SK-N-MC (cell line): ENCODE measurements at regions not wholly inside any gene's neighbourhood (a gene's known extent, or its start where the extent isn't known, plus 50 kb on each side); places are given as distances from the start of the nearest gene placed in this dataset.
"Not testable (repeated sequence)": the region's sequence is repeated elsewhere in the genome, so short reads cannot be mapped to it uniquely, and the experiment has no call there.

Source experiments
- DNase-seq: peaks from one replicate; pipeline ENCODE4 v3.0.0-alpha.2; 2011; ENCODE audit warnings: low read depth, low spot score
- H3K27ac ChIP-seq: fragments of 200-600 bp; sonication (generic); 2 replicates; pipeline ENCODE4 v1.5.1; 2016; ENCODE audit warnings: mixed run types
- H3K36me3 ChIP-seq: fragments of 200-600 bp; sonication (generic); 2 replicates; pipeline ENCODE4 v1.6.1; 2017; ENCODE audit warnings: antibody characterized with exemption, low read length, mixed read lengths; ENCODE audit not compliant: insufficient read depth
- H3K4me3 ChIP-seq: fragments of 200-600 bp; sonication (generic); 2 replicates; pipeline ENCODE4 v1.5.1; 2016
- H3K9ac ChIP-seq: fragments of 200-600 bp; sonication (generic); 2 replicates; pipeline ENCODE4 v1.8.0; 2017; ENCODE audit warnings: mixed run types, mixed read lengths; ENCODE audit not compliant: insufficient read length
- H3K9me3 ChIP-seq: fragments of 200-600 bp; sonication (generic); 2 replicates; pipeline ENCODE4 v1.6.1; 2017; ENCODE audit warnings: low read depth, mild to moderate bottlenecking, antibody characterized with exemption, low read length, moderate library complexity, mixed read lengths
- EZH2 ChIP-seq: fragments of 200-600 bp; sonication (generic); IDR thresholded peaks from one replicate; pipeline ENCODE4 v1.6.1; 2017; ENCODE audit warnings: antibody characterized with exemption
- FOXP2 ChIP-seq: optimal IDR thresholded peaks from 2 replicates; pipeline ENCODE3; 2011; ENCODE audit warnings: mild to moderate bottlenecking, moderate library complexity; ENCODE audit not compliant: insufficient read depth; ENCODE audit errors: extremely low read length, control extremely low read depth
- POLR2AphosphoS5 ChIP-seq: IDR thresholded peaks from 2 replicates; pipeline ENCODE4 v1.6.1; 2012; ENCODE audit warnings: mild to moderate bottlenecking, low read depth, low read length, borderline replicate concordance

DNA sequence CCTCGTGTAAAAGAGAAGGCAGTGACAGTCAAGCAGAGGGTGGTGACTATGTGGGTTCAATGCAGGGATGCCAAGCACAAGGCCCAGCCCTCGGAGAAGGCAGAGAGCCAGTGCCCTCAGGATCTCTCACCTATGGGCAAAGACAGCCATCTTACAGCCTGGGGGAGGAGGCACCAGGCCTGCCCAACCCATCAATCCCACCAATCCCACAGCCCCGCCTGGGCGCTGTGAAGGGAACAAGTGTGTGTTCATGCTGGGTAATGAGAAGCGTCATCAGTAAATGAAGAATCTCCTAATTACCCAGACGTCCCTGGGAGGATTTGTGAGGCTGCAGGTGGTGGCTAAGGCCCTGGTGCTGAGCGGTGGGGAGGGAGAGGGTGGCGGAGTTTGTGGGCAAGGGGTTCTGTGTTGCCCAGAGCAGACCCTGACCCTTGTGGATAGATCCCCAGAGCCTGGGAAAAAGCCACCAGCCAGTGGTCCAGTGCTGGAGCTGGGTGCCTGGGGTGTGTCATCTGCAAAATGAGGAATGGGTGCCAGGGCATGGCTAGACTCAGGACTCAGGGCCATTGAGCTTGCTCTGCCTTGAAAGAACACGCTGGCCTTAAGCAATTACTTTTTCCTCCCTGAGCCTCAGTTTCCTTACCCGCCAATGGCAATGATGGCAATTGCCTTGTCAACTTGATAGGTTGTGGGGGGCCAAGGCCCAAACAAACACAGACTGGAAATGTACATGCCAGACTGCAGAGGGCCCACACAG lies 128.1 kb upstream of the UNC5B start:
- Histone ChIP-seq H3K27ac (no peak overlapping the region), H3K4me3 (no peak overlapping the region), H3K9ac (no peak overlapping the region), H3K9me3 (no peaks in the 10 kb centered on the region), H3K36me3 (no peaks in the 10 kb centered on the region)
- no peak for DNase-seq
- TF ChIP-seq POLR2AphosphoS5, result no peak
- no peak for TF ChIP-seq FOXP2
- TF ChIP-seq EZH2, result no peak

DNA sequence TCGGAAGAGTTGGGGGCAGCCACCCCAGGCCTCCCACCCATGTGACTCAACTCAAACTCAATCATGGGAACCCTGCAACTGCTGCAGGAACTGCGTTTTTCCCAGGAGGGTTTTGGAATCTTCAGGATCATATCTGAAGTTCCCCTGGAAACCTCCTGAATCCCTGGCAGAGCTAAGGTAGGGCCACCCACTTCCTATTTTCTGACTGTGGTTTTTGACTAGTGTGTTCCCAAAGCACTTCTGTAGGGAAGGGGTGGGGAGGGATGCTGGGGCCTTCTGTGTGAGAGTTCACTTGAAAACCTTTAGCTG lies 127.6 kb upstream of the UNC5B start:
- no peaks in the 10 kb centered on the region for H3K9me3 ChIP-seq
- DNase-seq, result no peak
- H3K4me3 ChIP-seq, result no peak overlapping the region
- H3K27ac ChIP-seq, result no peak overlapping the region
- no peak overlapping the region for H3K9ac ChIP-seq
- no peaks in the 10 kb centered on the region for H3K36me3 ChIP-seq
- TF ChIP-seq EZH2 (no peak), FOXP2 (no peak), POLR2AphosphoS5 (no peak)

DNA sequence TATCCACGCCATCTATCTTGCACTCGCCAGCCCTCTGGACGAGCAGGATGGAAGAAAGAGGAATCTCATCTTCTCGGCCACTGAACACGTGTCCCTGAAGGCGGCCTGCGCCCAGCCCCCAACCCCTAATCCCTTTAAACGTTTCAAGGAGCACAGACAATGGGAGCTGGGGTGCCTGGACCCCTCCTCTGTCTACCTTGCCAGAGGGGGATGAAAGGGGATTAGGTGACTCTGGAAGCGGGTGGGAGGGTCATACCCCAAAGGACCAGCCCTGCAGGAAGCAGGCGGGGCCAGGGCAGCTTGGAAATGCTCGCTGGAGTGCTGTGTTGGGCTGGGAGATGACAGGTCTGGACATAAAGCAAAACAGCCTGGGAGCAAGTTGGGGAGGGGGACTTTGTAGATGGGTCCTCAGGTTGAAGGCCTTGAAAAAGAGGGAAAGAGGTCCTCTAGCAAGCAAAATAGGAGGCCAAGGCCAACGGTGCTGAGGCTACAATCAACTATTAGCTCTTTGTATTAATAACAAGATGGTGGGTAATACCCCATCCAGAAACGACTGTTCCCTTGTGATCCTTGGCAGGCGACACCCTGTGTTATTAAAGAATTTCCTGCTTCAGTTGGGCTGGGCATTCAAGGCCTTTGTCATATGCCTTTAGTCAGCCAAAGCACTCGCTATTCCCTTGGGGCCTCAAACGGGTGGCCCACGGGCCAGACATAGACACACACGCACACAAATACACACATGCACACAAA lies 126.5 kb upstream of the UNC5B start:
- no peak overlapping the region for H3K4me3 ChIP-seq
- no peak overlapping the region for H3K27ac ChIP-seq
- no peak for DNase-seq

DNA sequence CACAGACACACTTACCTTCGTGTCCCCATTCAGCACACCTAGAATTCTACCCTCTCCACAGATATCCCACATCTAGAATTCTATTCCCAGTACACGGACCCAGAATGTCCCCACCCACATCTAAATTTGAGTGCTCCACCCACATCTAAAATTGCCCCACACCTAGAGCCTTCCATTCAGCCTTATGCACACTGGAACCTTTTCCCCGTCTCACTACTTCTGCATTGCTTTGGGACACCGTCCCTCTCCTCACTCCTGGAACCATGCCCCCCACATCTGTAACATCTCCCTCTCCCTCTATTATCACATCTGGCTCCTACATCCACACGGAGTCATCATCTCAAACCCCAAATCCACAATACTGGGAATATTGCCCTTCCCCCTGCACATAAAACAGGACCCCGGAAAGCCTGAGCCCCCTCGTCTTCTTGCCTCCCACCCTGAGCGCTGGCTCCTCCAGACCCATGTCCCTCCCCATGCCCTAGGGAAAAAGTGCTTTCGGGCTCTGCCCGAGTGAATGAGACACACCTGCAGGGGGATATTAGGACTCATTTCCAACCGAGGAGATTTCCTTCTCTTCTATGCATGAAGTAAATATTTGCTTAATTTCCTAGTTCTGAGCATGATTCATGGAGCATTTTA lies 125.8 kb upstream of the UNC5B start:
- Histone ChIP-seq H3K36me3 (no peaks in the 10 kb centered on the region), H3K9ac (no peak overlapping the region), H3K27ac (no peak overlapping the region), H3K9me3 (no peaks in the 10 kb centered on the region), H3K4me3 (no peak overlapping the region)
- TF ChIP-seq POLR2AphosphoS5, result no peak
- TF ChIP-seq EZH2, result no peak
- TF ChIP-seq FOXP2, result no peak
- DNase-seq, result no peak

More for the DNA sequence above, 126.5 kb upstream of the UNC5B start:
- Histone ChIP-seq H3K36me3 (no peaks in the 10 kb centered on the region), H3K9ac (no peak overlapping the region), H3K9me3 (no peaks in the 10 kb centered on the region)
- no peak for TF ChIP-seq FOXP2
- no peak for TF ChIP-seq EZH2
- no peak for TF ChIP-seq POLR2AphosphoS5

DNA sequence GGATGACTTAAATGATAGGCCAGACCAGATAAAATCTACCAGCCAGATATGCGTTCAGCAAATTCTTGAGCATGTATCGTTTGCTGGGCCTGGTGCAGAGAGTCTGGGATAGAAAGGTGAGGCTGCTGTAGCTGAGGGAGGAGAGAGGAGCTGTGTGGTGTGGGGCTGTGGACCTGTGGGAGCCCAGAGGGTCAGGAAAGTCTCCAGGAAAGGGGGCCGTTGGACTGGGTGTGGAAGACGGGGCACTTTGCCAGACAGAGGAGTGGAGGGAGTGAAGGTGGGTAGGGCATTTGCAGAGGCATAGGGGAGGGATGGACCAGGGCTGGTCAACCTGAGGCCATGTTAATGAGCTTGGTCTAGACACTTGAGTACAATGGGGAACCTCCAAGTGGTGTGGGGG lies 124.7 kb upstream of the UNC5B start:
- Histone ChIP-seq H3K27ac (no peak overlapping the region), H3K9ac (no peak overlapping the region), H3K36me3 (no peaks in the 10 kb centered on the region), H3K4me3 (no peak overlapping the region), H3K9me3 (no peaks in the 10 kb centered on the region)
- no peak for TF ChIP-seq FOXP2
- no peak for TF ChIP-seq EZH2
- TF ChIP-seq POLR2AphosphoS5, result no peak
- DNase-seq, result no peak

DNA sequence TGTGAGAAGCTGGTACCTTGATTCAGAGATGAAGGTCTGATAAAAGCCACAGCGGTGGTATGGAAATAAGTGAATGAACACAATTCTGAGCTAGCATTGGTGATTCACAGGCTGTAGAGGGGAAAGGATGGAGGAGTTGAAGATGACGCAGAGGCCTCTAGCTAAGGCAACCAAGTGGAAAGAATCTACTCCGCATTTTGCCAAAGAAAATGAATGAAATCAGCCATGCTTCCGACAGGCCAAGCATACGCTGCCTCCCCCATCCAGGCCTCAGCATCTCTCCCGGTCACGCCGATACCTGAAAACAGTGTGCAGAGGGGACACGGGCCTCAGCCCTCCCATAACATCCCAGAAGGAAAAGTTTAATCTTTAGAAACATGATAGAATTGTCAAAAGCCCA lies 124.3 kb upstream of the UNC5B start:
- TF ChIP-seq POLR2AphosphoS5 (no peak), FOXP2 (no peak), EZH2 (no peak)
- no peak for DNase-seq
- Histone ChIP-seq H3K4me3 (no peak overlapping the region), H3K36me3 (no peaks in the 10 kb centered on the region), H3K9ac (no peak overlapping the region), H3K27ac (no peak overlapping the region), H3K9me3 (no peaks in the 10 kb centered on the region)

DNA sequence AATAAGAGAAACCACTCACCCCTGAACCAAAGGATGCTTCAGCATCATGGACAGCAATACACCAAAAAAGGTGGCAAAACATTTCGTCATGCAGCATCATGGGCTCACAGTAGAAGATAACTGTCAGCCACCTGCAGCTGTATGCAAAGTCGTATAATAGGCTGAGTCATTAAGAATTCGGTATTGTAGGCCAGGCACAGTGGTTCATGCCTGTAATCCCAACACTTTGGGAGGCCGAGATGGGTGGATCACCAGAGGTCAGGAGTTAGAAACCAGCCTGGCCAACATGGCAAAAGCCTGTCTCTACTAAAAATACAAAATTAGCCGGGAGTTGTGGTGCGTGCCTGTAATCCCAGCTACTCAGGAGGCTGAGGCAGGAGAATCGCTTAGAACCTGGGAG lies 123.8 kb upstream of the UNC5B start:
- H3K9me3 ChIP-seq, H3K4me3 ChIP-seq, H3K36me3 ChIP-seq, H3K9ac ChIP-seq, DNase-seq, H3K27ac ChIP-seq: not testable (repeated sequence)

DNA sequence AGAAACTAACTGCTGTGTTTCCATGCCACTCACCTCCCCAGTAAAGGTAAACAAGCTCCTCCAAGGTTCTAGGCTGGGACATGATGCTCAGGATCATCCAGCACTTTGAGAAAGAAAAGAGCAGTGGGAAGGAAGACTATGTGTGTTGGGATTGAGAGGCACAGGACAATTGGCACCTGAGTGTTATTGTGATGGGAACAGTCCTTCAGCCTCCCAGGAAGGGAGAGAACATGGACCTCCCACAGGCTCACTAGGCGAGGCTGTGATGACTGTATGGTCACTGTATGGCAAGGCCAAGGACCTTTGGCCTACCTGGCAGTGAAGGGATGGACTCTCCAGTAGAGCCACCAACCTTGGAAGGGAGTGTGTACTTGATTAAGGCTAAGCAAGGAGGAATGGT lies 123.2 kb upstream of the UNC5B start:
- TF ChIP-seq POLR2AphosphoS5 (no peak), EZH2 (no peak), FOXP2 (no peak)
- Histone ChIP-seq H3K27ac (no peak overlapping the region), H3K9me3 (no peaks in the 10 kb centered on the region), H3K9ac (no peak overlapping the region), H3K4me3 (no peak overlapping the region), H3K36me3 (no peaks in the 10 kb centered on the region)
- no peak for DNase-seq

DNA sequence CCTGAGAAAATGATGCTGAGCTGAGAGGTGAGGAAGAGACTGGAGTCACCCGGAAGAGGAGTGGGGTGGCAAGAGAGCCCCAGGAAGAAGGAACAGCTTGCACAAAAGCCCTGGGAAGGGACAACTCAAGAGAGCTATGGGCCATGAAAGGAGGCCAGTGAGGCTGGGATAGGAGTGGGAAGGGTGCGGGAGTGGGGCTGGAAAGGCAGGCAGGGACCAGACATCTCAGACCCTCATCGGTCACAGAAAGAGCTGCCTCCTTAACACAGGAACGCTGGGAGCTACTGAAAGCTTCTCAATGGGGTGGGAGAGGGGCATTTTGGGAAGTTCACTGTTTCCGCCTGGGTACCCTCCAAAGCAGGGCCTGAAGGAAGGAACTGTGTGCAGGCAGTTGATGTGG lies 122.0 kb upstream of the UNC5B start:
- no peak overlapping the region for H3K9ac ChIP-seq
- no peaks in the 10 kb centered on the region for H3K36me3 ChIP-seq
- no peaks in the 10 kb centered on the region for H3K9me3 ChIP-seq
- TF ChIP-seq POLR2AphosphoS5 (no peak), FOXP2 (no peak), EZH2 (no peak)
- H3K27ac ChIP-seq, result no peak overlapping the region
- H3K4me3 ChIP-seq, result no peak overlapping the region
- DNase-seq, result no peak
